GM23338 (cell line): ENCODE measurements at regions not wholly inside any gene's neighbourhood (a gene's known extent, or its start where the extent isn't known, plus 50 kb on each side); places are given as distances from the start of the nearest gene placed in this dataset.

Experiments used
- ATAC-seq: fragments of 200-7000 bp; cut with Tn5 transposase; 3 replicates; pipeline ENCODE4 v1.9.1; 2020
- DNase-seq: peaks from one replicate; pipeline ENCODE4 v3.0.0-alpha.2; 2015; ENCODE audit warnings: low spot score
- H2AFZ ChIP-seq: fragments of 200-600 bp; sonication (generic); 2 replicates; pipeline ENCODE4 v1.8.0; 2016; ENCODE audit warnings: antibody characterized with exemption, mild to moderate bottlenecking, moderate library complexity
- H3F3A ChIP-seq: fragments of 200-600 bp; sonication (generic); replicated peaks from 2 replicates; pipeline ENCODE4 v1.8.0; 2017; ENCODE audit warnings: antibody characterized with exemption, mixed run types, low read depth
- H3K27ac ChIP-seq: fragments of 200-600 bp; sonication (generic); 2 replicates; pipeline ENCODE4 v1.6.1; 2016; ENCODE audit warnings: low read depth
- H3K27me3 ChIP-seq: fragments of 200-600 bp; sonication (generic); 2 replicates; pipeline ENCODE4 v1.8.0; 2016; ENCODE audit warnings: mild to moderate bottlenecking, mixed run types, moderate library complexity; ENCODE audit not compliant: insufficient read depth
- H3K36me3 ChIP-seq: fragments of 200-600 bp; sonication (generic); 2 replicates; pipeline ENCODE4 v1.8.0; 2016; ENCODE audit warnings: mild to moderate bottlenecking; ENCODE audit not compliant: insufficient read depth
- H3K4me1 ChIP-seq: fragments of 200-600 bp; sonication (generic); 2 replicates; pipeline ENCODE4 v1.8.0; 2016; ENCODE audit warnings: mild to moderate bottlenecking, moderate library complexity; ENCODE audit not compliant: insufficient read depth
- H3K4me2 ChIP-seq: fragments of 200-600 bp; sonication (generic); 2 replicates; pipeline ENCODE4 v1.7.1; 2017; ENCODE audit warnings: mixed run types
- H3K4me3 ChIP-seq: fragments of 200-600 bp; sonication (generic); 2 replicates; pipeline ENCODE4 v1.6.1; 2016; ENCODE audit warnings: mixed run types
- H3K79me2 ChIP-seq: fragments of 200-600 bp; sonication (generic); replicated peaks from 2 replicates; pipeline ENCODE4 v1.8.0; 2017; ENCODE audit warnings: mild to moderate bottlenecking; ENCODE audit not compliant: insufficient read depth
- H3K9me2 ChIP-seq: fragments of 200-600 bp; sonication (generic); 2 replicates; pipeline ENCODE4 v1.8.0; 2017; ENCODE audit not compliant: insufficient read depth
- H4K20me1 ChIP-seq: fragments of 200-600 bp; sonication (generic); replicated peaks from 2 replicates; pipeline ENCODE4 v1.8.0; 2017; ENCODE audit warnings: mild to moderate bottlenecking; ENCODE audit not compliant: insufficient read depth
- H3K27ac Mint-ChIP-seq: 2 replicates; pipeline ENCODE4 v1.8.0; 2020; ENCODE audit warnings: inconsistent platforms, mild to moderate bottlenecking, moderate library complexity, mixed read lengths
- H3K27me3 Mint-ChIP-seq: 3 replicates; pipeline ENCODE4 v1.8.0; 2022; ENCODE audit warnings: low read depth, mild to moderate bottlenecking, moderate library complexity, mixed read lengths, inconsistent platforms; ENCODE audit not compliant: insufficient read depth, poor library complexity
- H3K36me3 Mint-ChIP-seq: 3 replicates; pipeline ENCODE4 v1.8.0; 2021; ENCODE audit warnings: low read depth, mild to moderate bottlenecking, inconsistent platforms, moderate library complexity, mixed read lengths
- H3K4me1 Mint-ChIP-seq: 3 replicates; pipeline ENCODE4 v1.8.0; 2020; ENCODE audit warnings: mild to moderate bottlenecking, inconsistent platforms, mixed read lengths
- H3K4me3 Mint-ChIP-seq: 3 replicates; pipeline ENCODE4 v1.8.0; 2021; ENCODE audit warnings: moderate library complexity, mild to moderate bottlenecking, inconsistent platforms, mixed read lengths
- H3K9me3 Mint-ChIP-seq: 3 replicates; pipeline ENCODE4 v1.8.0; 2020; ENCODE audit warnings: moderate library complexity, mild to moderate bottlenecking, inconsistent platforms, mixed read lengths
- CREB1 ChIP-seq: fragments of 250-450 bp; sonication (Bioruptor Pico); IDR thresholded peaks from 2 replicates; pipeline ENCODE4 v1.5.0; 2020; ENCODE audit warnings: low read depth, mild to moderate bottlenecking, moderate library complexity
- CTCF ChIP-seq, 2 experiments: fragments of 200-600 bp in 1 of 2; sonication (generic) in 1 of 2; conservative IDR thresholded peaks; 2 replicates each; pipeline versions ENCODE4 v1.5.1 to v1.6.1; 2016 to 2017; ENCODE audit warnings: antibody characterized with exemption in 2 of 2, low read depth in 2 of 2, mild to moderate bottlenecking in 2 of 2, moderate library complexity in 1 of 2
- EZH2phosphoT487 ChIP-seq: fragments of 200-600 bp; sonication (generic); IDR thresholded peaks from one replicate; pipeline ENCODE4 v1.8.1; 2018; ENCODE audit warnings: antibody characterized with exemption; ENCODE audit not compliant: unreplicated experiment
- JUNB ChIP-seq: IDR thresholded peaks from one replicate; pipeline ENCODE4 v1.6.1; 2016; ENCODE audit warnings: antibody characterized with exemption; ENCODE audit not compliant: unreplicated experiment
- NANOG ChIP-seq: IDR thresholded peaks from 2 replicates; pipeline ENCODE4 v1.6.1; 2016; ENCODE audit warnings: antibody characterized with exemption, borderline replicate concordance
- POLR2AphosphoS5 ChIP-seq: IDR thresholded peaks from 2 replicates; pipeline ENCODE4 v1.6.1; 2016; ENCODE audit warnings: antibody characterized with exemption, low read depth
- STAT1 ChIP-seq: IDR thresholded peaks from one replicate; pipeline ENCODE4 v1.6.1; 2016; ENCODE audit warnings: antibody characterized with exemption; ENCODE audit not compliant: unreplicated experiment
- ZNF331 ChIP-seq: fragments of 250-450 bp; sonication (Bioruptor Pico); IDR thresholded peaks from 2 replicates; pipeline ENCODE4 v1.5.0; 2020; ENCODE audit warnings: low read depth, mild to moderate bottlenecking, moderate library complexity
- TF ChIP-seq, protein P1 (sequence below): IDR thresholded peaks from 2 replicates; pipeline ENCODE4 v1.6.1; 2016; ENCODE audit warnings: antibody characterized with exemption
- TF ChIP-seq, protein P2 (sequence below): IDR thresholded peaks from one replicate; pipeline ENCODE4 v1.6.1; 2018; ENCODE audit warnings: antibody characterized with exemption; ENCODE audit not compliant: unreplicated experiment

DNA sequence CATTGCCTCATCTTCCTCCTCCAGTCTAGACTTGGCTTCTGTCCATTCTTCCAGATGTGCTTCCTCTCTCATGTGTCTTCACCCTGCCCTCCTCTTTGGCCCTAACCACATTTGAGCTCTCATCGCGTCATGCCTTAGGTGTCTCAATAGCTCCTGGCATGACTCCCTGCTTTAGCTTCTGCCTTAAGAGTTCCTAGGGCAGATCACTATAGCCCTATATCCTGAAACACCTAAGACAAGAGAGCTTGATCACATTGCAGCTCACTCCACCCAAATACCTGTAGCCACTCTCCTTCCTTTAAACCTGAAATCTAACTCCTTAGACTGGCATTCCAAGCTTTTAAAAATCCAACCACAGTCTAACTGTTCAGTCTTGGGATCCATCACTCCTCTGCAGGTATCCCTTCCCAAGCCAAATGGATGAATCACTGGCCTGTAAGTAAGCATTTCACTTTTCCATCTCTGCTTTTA, 69.0 kb upstream of the STXBP5 start:
- H3K79me2 ChIP-seq, result no peaks in the 10 kb centered on the region
- H3K4me2 ChIP-seq, result 0 out of 2 replicates have a peak overlapping the region, but pooled peaks have one; percentile 14
- H3K36me3 ChIP-seq, result no peaks in the 10 kb centered on the region
- ATAC-seq, result peak; percentile 49; the same call in 2 of the 3 replicates
- no peaks in the 10 kb centered on the region for H3K9me3 Mint-ChIP-seq
- TF ChIP-seq EZH2phosphoT487, result no peak
- TF ChIP-seq STAT1, result no peak
- TF ChIP-seq CTCF (conservative IDR thresholded peaks at IDR 0.05; ENCODE audit: low read depth in 2 of 2), result no peak
- TF ChIP-seq POLR2AphosphoS5, result no peak
- TF ChIP-seq JUNB, result no peak
- TF ChIP-seq CREB1 (CRISPR knock-in tag), result no peak
- TF ChIP-seq, protein P1, sequence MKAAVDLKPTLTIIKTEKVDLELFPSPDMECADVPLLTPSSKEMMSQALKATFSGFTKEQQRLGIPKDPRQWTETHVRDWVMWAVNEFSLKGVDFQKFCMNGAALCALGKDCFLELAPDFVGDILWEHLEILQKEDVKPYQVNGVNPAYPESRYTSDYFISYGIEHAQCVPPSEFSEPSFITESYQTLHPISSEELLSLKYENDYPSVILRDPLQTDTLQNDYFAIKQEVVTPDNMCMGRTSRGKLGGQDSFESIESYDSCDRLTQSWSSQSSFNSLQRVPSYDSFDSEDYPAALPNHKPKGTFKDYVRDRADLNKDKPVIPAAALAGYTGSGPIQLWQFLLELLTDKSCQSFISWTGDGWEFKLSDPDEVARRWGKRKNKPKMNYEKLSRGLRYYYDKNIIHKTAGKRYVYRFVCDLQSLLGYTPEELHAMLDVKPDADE, result no peak
- TF ChIP-seq ZNF331 (CRISPR knock-in tag), result no peak
- TF ChIP-seq, protein P2, sequence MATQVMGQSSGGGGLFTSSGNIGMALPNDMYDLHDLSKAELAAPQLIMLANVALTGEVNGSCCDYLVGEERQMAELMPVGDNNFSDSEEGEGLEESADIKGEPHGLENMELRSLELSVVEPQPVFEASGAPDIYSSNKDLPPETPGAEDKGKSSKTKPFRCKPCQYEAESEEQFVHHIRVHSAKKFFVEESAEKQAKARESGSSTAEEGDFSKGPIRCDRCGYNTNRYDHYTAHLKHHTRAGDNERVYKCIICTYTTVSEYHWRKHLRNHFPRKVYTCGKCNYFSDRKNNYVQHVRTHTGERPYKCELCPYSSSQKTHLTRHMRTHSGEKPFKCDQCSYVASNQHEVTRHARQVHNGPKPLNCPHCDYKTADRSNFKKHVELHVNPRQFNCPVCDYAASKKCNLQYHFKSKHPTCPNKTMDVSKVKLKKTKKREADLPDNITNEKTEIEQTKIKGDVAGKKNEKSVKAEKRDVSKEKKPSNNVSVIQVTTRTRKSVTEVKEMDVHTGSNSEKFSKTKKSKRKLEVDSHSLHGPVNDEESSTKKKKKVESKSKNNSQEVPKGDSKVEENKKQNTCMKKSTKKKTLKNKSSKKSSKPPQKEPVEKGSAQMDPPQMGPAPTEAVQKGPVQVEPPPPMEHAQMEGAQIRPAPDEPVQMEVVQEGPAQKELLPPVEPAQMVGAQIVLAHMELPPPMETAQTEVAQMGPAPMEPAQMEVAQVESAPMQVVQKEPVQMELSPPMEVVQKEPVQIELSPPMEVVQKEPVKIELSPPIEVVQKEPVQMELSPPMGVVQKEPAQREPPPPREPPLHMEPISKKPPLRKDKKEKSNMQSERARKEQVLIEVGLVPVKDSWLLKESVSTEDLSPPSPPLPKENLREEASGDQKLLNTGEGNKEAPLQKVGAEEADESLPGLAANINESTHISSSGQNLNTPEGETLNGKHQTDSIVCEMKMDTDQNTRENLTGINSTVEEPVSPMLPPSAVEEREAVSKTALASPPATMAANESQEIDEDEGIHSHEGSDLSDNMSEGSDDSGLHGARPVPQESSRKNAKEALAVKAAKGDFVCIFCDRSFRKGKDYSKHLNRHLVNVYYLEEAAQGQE, result no peak
- H3K9me2 ChIP-seq, result no peaks in the 10 kb centered on the region
- DNase-seq, result peak; percentile 2
- no peaks in the 10 kb centered on the region for H3K36me3 Mint-ChIP-seq
- no peaks in the 10 kb centered on the region for H3F3A ChIP-seq
- peak overlapping the region; percentile 65 for H3K27ac Mint-ChIP-seq
- peak overlapping the region; percentile 63 for H2AFZ ChIP-seq
- no peak overlapping the region for H3K27ac ChIP-seq
- no peaks in the 10 kb centered on the region for H4K20me1 ChIP-seq
- no peak overlapping the region for H3K4me3 Mint-ChIP-seq
- peaks cover 26% of the 10 kb centered on the region for H3K4me1 Mint-ChIP-seq
- no peaks in the 10 kb centered on the region for H3K27me3 ChIP-seq
- no peaks in the 10 kb centered on the region for H3K27me3 Mint-ChIP-seq
- peaks cover 31% of the 10 kb centered on the region for H3K4me1 ChIP-seq
- no peak overlapping the region for H3K4me3 ChIP-seq

DNA sequence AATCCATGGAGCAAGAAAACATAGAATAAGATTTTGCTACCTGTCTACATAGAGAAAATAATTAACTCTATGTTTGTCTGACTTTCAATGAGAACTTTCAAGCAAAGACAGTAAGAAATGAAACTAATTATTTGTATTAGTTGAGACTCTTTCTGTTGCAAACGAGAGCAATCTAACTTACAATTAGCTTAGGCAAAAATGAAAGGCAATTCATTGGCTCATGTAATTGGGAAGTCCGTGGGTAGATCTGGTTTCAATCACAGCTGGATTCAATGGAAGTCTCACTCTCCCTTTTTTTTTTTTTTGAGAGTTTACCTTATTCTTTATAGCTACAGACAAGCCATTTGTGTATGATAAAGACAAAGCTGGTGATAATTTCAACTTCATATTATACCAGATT, 68.2 kb upstream of the STXBP5 start:
- H3K4me3 ChIP-seq, result no peak overlapping the region
- peak; percentile 44; the same call in 2 of the 3 replicates for ATAC-seq
- H3K27me3 ChIP-seq, result no peaks in the 10 kb centered on the region
- H3K79me2 ChIP-seq, result no peaks in the 10 kb centered on the region
- H3K27me3 Mint-ChIP-seq, result no peaks in the 10 kb centered on the region
- H3K4me1 Mint-ChIP-seq, result peaks cover 26% of the 10 kb centered on the region
- DNase-seq, result peak; percentile 30
- H4K20me1 ChIP-seq, result no peaks in the 10 kb centered on the region
- no peaks in the 10 kb centered on the region for H3K9me3 Mint-ChIP-seq
- no peak overlapping the region; the same call in 1 of the 2 replicates for H3K27ac Mint-ChIP-seq
- H3K36me3 ChIP-seq, result no peaks in the 10 kb centered on the region
- H3K36me3 Mint-ChIP-seq, result no peaks in the 10 kb centered on the region
- no peak overlapping the region for H3K4me3 Mint-ChIP-seq
- no peak overlapping the region for H3K27ac ChIP-seq
- H3K4me1 ChIP-seq, result peaks cover 31% of the 10 kb centered on the region
- H3K9me2 ChIP-seq, result no peaks in the 10 kb centered on the region
- peak overlapping the region; percentile 14 for H3K4me2 ChIP-seq
- no peak overlapping the region for H2AFZ ChIP-seq
- H3F3A ChIP-seq, result no peaks in the 10 kb centered on the region
- TF ChIP-seq, protein P1, result no peak
- TF ChIP-seq ZNF331 (CRISPR knock-in tag) (no peak), NANOG (peak; percentile 65; the same call in 1 of the 2 replicates)
